ENCODE measurements at regions not wholly inside any gene's neighbourhood (a gene's known extent, or its start where the extent isn't known, plus 50 kb on each side); places are given as distances from the start of the nearest gene placed in this dataset.

GRCh38 chr18:61713502-61713901, 179.3 kb downstream of the RNF152 start:
- Histone ChIP-seq H3K4me3 (replicated peaks in 1 of 2; ENCODE audit: low read depth in 1 of 2, low read length in 2 of 2) (no peak overlapping the region), H4K20me1 (ENCODE audit: insufficient read depth) (no peaks in the 10 kb centered on the region), H3K36me3 (ENCODE audit: control insufficient read depth in 1 of 2, insufficient read depth in 2 of 2, low read length in 2 of 2) (no peaks in the 10 kb centered on the region), H3K79me2 (ENCODE audit: insufficient read depth, low read length) (no peaks in the 10 kb centered on the region), H3K4me2 (ENCODE audit: low read length) (no peak overlapping the region), H3K27ac (ENCODE audit: low read depth, low read length) (no peak overlapping the region), H3K27me3 (ENCODE audit: insufficient read depth, low read length) (peaks cover 6% of the 10 kb centered on the region), H2AFZ (ENCODE audit: low read depth, low read length, poor library complexity, severe bottlenecking) (no peak overlapping the region), H3K9me3 (ENCODE audit: control insufficient read depth in 1 of 2, insufficient read depth in 1 of 2, low read depth in 1 of 2, low read length in 2 of 2) (no peaks in the 10 kb centered on the region), H3K4me1 (ENCODE audit: control insufficient read depth in 1 of 2, insufficient read depth in 2 of 2, low read length in 2 of 2) (no peaks in the 10 kb centered on the region), H3K9ac (ENCODE audit: low read length) (no peak overlapping the region), H3K9me2 (ENCODE audit: insufficient read depth) (no peaks in the 10 kb centered on the region)
- ATAC-seq (no peak), DNase-seq (ENCODE audit: low read depth, low spot score) (no peak)
- ChIA-PET RAD21 (ENCODE audit: low non-redundant PET in 1 of 2, low total read pairs in 2 of 2, uncharacterized antibody in 2 of 2, unreplicated experiment in 2 of 2) (no interaction called here), CTCF (no interaction called here), POLR2A (no interaction called here)
- BruUV-seq (replicated peaks), result no TSS peak
- intact Hi-C loops (cut with micrococcal nuclease), result no loop called here
- no peak for TF ChIP-seq CBX3 (IDR thresholded peaks at IDR 0.05; ENCODE audit: low read depth)
- TF ChIP-seq TCF7L2 (IDR thresholded peaks at IDR 0.05; ENCODE audit: borderline replicate concordance, extremely low read depth, insufficient read depth, insufficient read length), result no peak
- TF ChIP-seq ZFX (IDR thresholded peaks at IDR 0.05), result no peak

- no peaks in the 10 kb centered on the region for H3K9me3 ChIP-seq (ENCODE audit: control insufficient read depth in 1 of 2, insufficient read depth in 1 of 2, low read depth in 1 of 2, low read length in 2 of 2)
- CTCF ChIA-PET, result no interaction called here
- RAD21 ChIA-PET (ENCODE audit: low non-redundant PET in 1 of 2, low total read pairs in 2 of 2, uncharacterized antibody in 2 of 2, unreplicated experiment in 2 of 2), result no interaction called here
Measured at GRCh38 chr18:61710082-61710620, 182.7 kb downstream of the RNF152 start.

More at GRCh38 chr18:61710082-61710620, 182.7 kb downstream of the RNF152 start:
- peaks cover 15% of the 10 kb centered on the region for H3K27me3 ChIP-seq (ENCODE audit: insufficient read depth, low read length)
- intact Hi-C loops (cut with micrococcal nuclease), result no loop called here
- no peaks in the 10 kb centered on the region for H3K79me2 ChIP-seq (ENCODE audit: insufficient read depth, low read length)
- POLR2A ChIA-PET, result no interaction called here
- H3K4me2 ChIP-seq (ENCODE audit: low read length), result no peak overlapping the region
- no peak for DNase-seq (ENCODE audit: low read depth, low spot score)
- H3K4me1 ChIP-seq (ENCODE audit: control insufficient read depth in 1 of 2, insufficient read depth in 2 of 2, low read length in 2 of 2), result no peaks in the 10 kb centered on the region
- no peak overlapping the region for H3K4me3 ChIP-seq (replicated peaks in 1 of 2; ENCODE audit: low read depth in 1 of 2, low read length in 2 of 2)
- no peaks in the 10 kb centered on the region for H3K36me3 ChIP-seq (ENCODE audit: control insufficient read depth in 1 of 2, insufficient read depth in 2 of 2, low read length in 2 of 2)
- no peak overlapping the region for H2AFZ ChIP-seq (ENCODE audit: low read depth, low read length, poor library complexity, severe bottlenecking)
- H3K9ac ChIP-seq (ENCODE audit: low read length), result no peak overlapping the region
- no peaks in the 10 kb centered on the region for H4K20me1 ChIP-seq (ENCODE audit: insufficient read depth)
- no peak for ATAC-seq
- H3K27ac ChIP-seq (ENCODE audit: low read depth, low read length), result no peak overlapping the region
- no peaks in the 10 kb centered on the region for H3K9me2 ChIP-seq (ENCODE audit: insufficient read depth)
- no TSS peak for BruUV-seq (replicated peaks)
- no peak for TF ChIP-seq ZBTB33 (IDR thresholded peaks at IDR 0.05; ENCODE audit: extremely low read depth, insufficient replicate concordance, low read length)
- TF ChIP-seq CTCF (IDR thresholded peaks at IDR 0.05 in 2 of 3, conservative IDR thresholded peaks at IDR 0.05 in 1 of 3; ENCODE audit: borderline replicate concordance in 1 of 3, insufficient read depth in 1 of 3, low read depth in 2 of 3, low read length in 2 of 3), result no peak
- no peak for TF ChIP-seq FOSL1 (IDR thresholded peaks at IDR 0.05; ENCODE audit: low read depth)
- TF ChIP-seq EZH2phosphoT487 (IDR thresholded peaks at IDR 0.05; ENCODE audit: borderline replicate concordance), result no peak
- no peak for TF ChIP-seq MAX (IDR thresholded peaks at IDR 0.05)
- TF ChIP-seq ELF1 (IDR thresholded peaks at IDR 0.05; ENCODE audit: borderline replicate concordance, low read depth), result no peak
- TF ChIP-seq SIN3A (IDR thresholded peaks at IDR 0.05; ENCODE audit: low read depth), result no peak

Measured in HCT116 (cell line).